GM12875 (cell line): ENCODE measurements at regions not wholly inside any gene's neighbourhood (a gene's known extent, or its start where the extent isn't known, plus 50 kb on each side); places are given as distances from the start of the nearest gene placed in this dataset.
"Not testable (repeated sequence)": the region's sequence is repeated elsewhere in the genome, so short reads cannot be mapped to it uniquely, and the experiment has no call there.

ENCODE experiments used
- H3K4me3 ChIP-seq: one replicate; pipeline ENCODE4 v1.5.1; 2011; ENCODE audit warnings: low read depth, low read length, control low read depth
- CTCF ChIP-seq: IDR thresholded peaks from 2 replicates; pipeline ENCODE4 v1.5.1; 2011; ENCODE audit warnings: low read depth, mild to moderate bottlenecking, control low read depth, inconsistent platforms, low read length, moderate library complexity, borderline replicate concordance; ENCODE audit not compliant: insufficient read depth

- no peak for TF ChIP-seq CTCF
- H3K4me3 ChIP-seq, result no peak overlapping the region
These were observed 406.1 kb downstream of the RPS6KC1 start for GRCh38 chr1:213457186-213457585.

GRCh38 chr1:213457733-213458132, 406.7 kb downstream of the RPS6KC1 start:
- no peak overlapping the region for H3K4me3 ChIP-seq
- TF ChIP-seq CTCF, result no peak

- H3K4me3 ChIP-seq, result not testable (repeated sequence)
These were observed 411.3 kb downstream of the RPS6KC1 start for GRCh38 chr1:213462374-213462773.

GRCh38 chr1:213464786-213465460, 413.9 kb downstream of the RPS6KC1 start:
- no peak overlapping the region for H3K4me3 ChIP-seq
- no peak for TF ChIP-seq CTCF

- H3K4me3 ChIP-seq, result no peak overlapping the region
- no peak for TF ChIP-seq CTCF
These were observed 415.5 kb downstream of the RPS6KC1 start for GRCh38 chr1:213466541-213466940.

GRCh38 chr1:213474054-213474453, 423.0 kb downstream of the RPS6KC1 start:
- no peak overlapping the region for H3K4me3 ChIP-seq
- TF ChIP-seq CTCF, result no peak

GRCh38 chr1:213481395-213481794, 430.4 kb downstream of the RPS6KC1 start:
- H3K4me3 ChIP-seq, result no peak overlapping the region

More at GRCh38 chr1:213481395-213481794, 430.4 kb downstream of the RPS6KC1 start:
- TF ChIP-seq CTCF, result no peak
